HepG2 (cell line): ENCODE measurements at regions not wholly inside any gene's neighbourhood (a gene's known extent, or its start where the extent isn't known, plus 50 kb on each side); places are given as distances from the start of the nearest gene placed in this dataset.
A peak's percentile ranks its signal among the peaks of the same experiment; 100 is the strongest.

ENCODE experiments used
- ATAC-seq: fragments of 200-7000 bp; cut with Tn5 transposase; 3 replicates; pipeline ENCODE4 v1.9.1; 2020; ENCODE audit warnings: mild to moderate bottlenecking, moderate library complexity
- BruUV-seq: library from RNA; stranded (reverse); fragments of 400-500 nt; replicated peaks from 2 replicates; lab custom pipeline; 2021; lab: Mats Ljungman, UMichigan
- CTCF ChIA-PET: fragments of 300-600 bp; formaldehyde crosslinking; extraction: SDS; loops from one replicate; lab custom pipeline; 2021; ENCODE audit warnings: low total read pairs, inconsistent platforms, low intra/inter-chr PET ratio; lab: Yijun Ruan, JAX
- POLR2A ChIA-PET: fragments of 350-600 bp; sonication (Branson Sonifier 250); formaldehyde crosslinking; loops from one replicate; lab custom pipeline; 2020; ENCODE audit warnings: antibody characterized with exemption, inconsistent platforms; lab: Yijun Ruan, JAX
- DNase-seq: peaks from one replicate; pipeline ENCODE4 v3.0.0-alpha.2; 2015; ENCODE audit warnings: low spot score
- FAIRE-seq: peaks from 3 replicates; lab custom pipeline; 2011; peaks lifted over from hg19 to GRCh38; lab: Jason Lieb, UNC
- H2AFZ ChIP-seq: one replicate; pipeline ENCODE4 v1.6.1; 2011; ENCODE audit warnings: low read length, inconsistent platforms
- H3K27ac ChIP-seq: fragments of 300-600 bp; 3 replicates; pipeline ENCODE4 v1.8.0; 2011; ENCODE audit warnings: mixed run types, mild to moderate bottlenecking, mixed read lengths, low read length, inconsistent platforms; ENCODE audit not compliant: insufficient read depth; ENCODE audit errors: extremely low read length
- H3K27me3 ChIP-seq, 2 experiments: fragments of 200-600 bp in 1 of 2; 2 replicates in 1 of 2; 3 replicates in 1 of 2; pipeline versions ENCODE4 v1.6.0 to v1.8.0; 2011; ENCODE audit warnings: low read length in 2 of 2, mild to moderate bottlenecking in 2 of 2, moderate library complexity in 2 of 2, inconsistent platforms in 1 of 2; ENCODE audit not compliant: insufficient read depth in 2 of 2, control insufficient read depth in 1 of 2
- H3K36me3 ChIP-seq, 2 experiments: fragments of 200-600 bp in 1 of 2; replicated peaks in 1 of 2; 2 replicates in 1 of 2; 3 replicates in 1 of 2; pipeline versions ENCODE4 v1.5.1 to v1.8.0; 2011; ENCODE audit warnings: low read length in 2 of 2, inconsistent platforms in 1 of 2; ENCODE audit not compliant: insufficient read depth in 2 of 2, control insufficient read depth in 1 of 2
- H3K4me1 ChIP-seq: 2 replicates; pipeline ENCODE4 v1.5.1; 2012; ENCODE audit warnings: low read length, inconsistent platforms; ENCODE audit not compliant: insufficient read depth
- H3K4me2 ChIP-seq: 2 replicates; pipeline ENCODE4 v1.6.0; 2011; ENCODE audit warnings: low read depth, low read length, inconsistent platforms
- H3K4me3 ChIP-seq, 3 experiments: fragments of 200-600 bp in 1 of 3; sonication (generic), shearing (Covaris generic) in 1 of 3; replicated peaks in 1 of 3; 2 replicates each; pipeline ENCODE4 v1.5.1; 2011 to 2016; ENCODE audit warnings: low read length in 3 of 3, inconsistent platforms in 2 of 3, low read depth in 2 of 3, mild to moderate bottlenecking in 2 of 3, control low read depth in 1 of 3, mixed read lengths in 1 of 3; ENCODE audit not compliant: insufficient read depth in 1 of 3
- H3K79me2 ChIP-seq: one replicate; pipeline ENCODE4 v1.6.1; 2011; ENCODE audit warnings: low read length, inconsistent platforms; ENCODE audit not compliant: insufficient read depth
- H3K9ac ChIP-seq: 2 replicates; pipeline ENCODE4 v1.6.0; 2011; ENCODE audit warnings: mild to moderate bottlenecking, low read depth, low read length, inconsistent platforms; ENCODE audit not compliant: insufficient read depth
- H3K9me3 ChIP-seq: 2 replicates; pipeline ENCODE4 v1.5.1; 2012; ENCODE audit warnings: mild to moderate bottlenecking, low read length
- H4K20me1 ChIP-seq: 2 replicates; pipeline ENCODE4 v1.6.0; 2011; ENCODE audit warnings: inconsistent platforms, mild to moderate bottlenecking, low read length, moderate library complexity; ENCODE audit not compliant: insufficient read depth
- FOXP1 ChIP-seq, 2 experiments: fragments of 450-650 bp in 1 of 2; IDR thresholded peaks; 2 replicates each; pipeline ENCODE4 v1.6.1; 2017 to 2018; ENCODE audit warnings: antibody characterized with exemption in 1 of 2
- GPN1 ChIP-seq: sonication (generic); formaldehyde crosslinking; IDR thresholded peaks from 2 replicates; pipeline ENCODE4 v1.5.1; 2020; ENCODE audit warnings: missing genetic modification reagents, borderline replicate concordance
- HMG20B ChIP-seq: conservative IDR thresholded peaks from 2 replicates; pipeline ENCODE4 v1.6.1; 2016; ENCODE audit warnings: missing genetic modification reagents, missing compliant biosample characterization
- MAFF ChIP-seq: IDR thresholded peaks from 2 replicates; pipeline ENCODE4 v1.6.1; 2011; ENCODE audit warnings: low read depth, low read length, improper control_type of control experiment
- MAFK ChIP-seq, 2 experiments: IDR thresholded peaks in 1 of 2; conservative IDR thresholded peaks in 1 of 2; 2 replicates each; pipeline ENCODE4 v1.6.1; 2011; ENCODE audit warnings: improper control_type of control experiment in 2 of 2, low read length in 2 of 2
- MATR3 ChIP-seq: sonication (generic); formaldehyde crosslinking; IDR thresholded peaks from 2 replicates; pipeline ENCODE4 v1.4.0; 2020; ENCODE audit warnings: missing genetic modification reagents
- POLR2G ChIP-seq: fragments of 200-400 bp; formaldehyde crosslinking; IDR thresholded peaks from 2 replicates; pipeline ENCODE4 v1.6.1; 2018; ENCODE audit warnings: mild to moderate bottlenecking, low read depth, low read length, moderate library complexity
- RARA ChIP-seq: IDR thresholded peaks from 2 replicates; pipeline ENCODE4 v1.6.1; 2016; ENCODE audit warnings: missing genetic modification reagents, missing compliant biosample characterization
- SMAD1 ChIP-seq: sonication (generic); formaldehyde crosslinking; IDR thresholded peaks from 2 replicates; pipeline ENCODE4 v1.4.0; 2020; ENCODE audit warnings: missing genetic modification reagents, low read depth, mild to moderate bottlenecking, borderline replicate concordance
- SMAD3 ChIP-seq: sonication (generic); formaldehyde crosslinking; IDR thresholded peaks from 2 replicates; pipeline ENCODE4 v1.4.0; 2020; ENCODE audit warnings: missing genetic modification reagents
- ZNF614 ChIP-seq: IDR thresholded peaks from 2 replicates; pipeline ENCODE4 v1.6.1; 2018; ENCODE audit warnings: missing biosample characterization, missing genetic modification reagents, inconsistent platforms, borderline replicate concordance
- ZNF780A ChIP-seq: sonication (generic); formaldehyde crosslinking; IDR thresholded peaks from 2 replicates; pipeline ENCODE4 v1.8.0; 2022; ENCODE audit warnings: mild to moderate bottlenecking, missing genetic modification reagents, moderate library complexity
- WGBS: methylation state at CpG from one replicate; pipeline ENCODE4 v1.1.6; 2017; ENCODE audit warnings: low lambda C conversion rate; 5-methylcytosine and 5-hydroxymethylcytosine counted together
- in situ Hi-C: cut with HindIII; loops from 2 replicates; pipeline ENCODE4 v1.10.0; 2017; ENCODE audit warnings: low pct_unique_long_range_greater_than_20kb; ENCODE audit not compliant: extremely low pct_ligation_motif_present
- intact Hi-C: fragments of 100-400 bp; cut with micrococcal nuclease; formaldehyde crosslinking; loops from one replicate; pipeline ENCODE4 v1.10.0; 2022; ENCODE audit not compliant: unreplicated experiment
- TF ChIP-seq, protein P1 (sequence below): sonication (generic); formaldehyde crosslinking; IDR thresholded peaks from 2 replicates; pipeline ENCODE4 v1.8.0; 2023; ENCODE audit warnings: mild to moderate bottlenecking, missing genetic modification reagents

DNA sequence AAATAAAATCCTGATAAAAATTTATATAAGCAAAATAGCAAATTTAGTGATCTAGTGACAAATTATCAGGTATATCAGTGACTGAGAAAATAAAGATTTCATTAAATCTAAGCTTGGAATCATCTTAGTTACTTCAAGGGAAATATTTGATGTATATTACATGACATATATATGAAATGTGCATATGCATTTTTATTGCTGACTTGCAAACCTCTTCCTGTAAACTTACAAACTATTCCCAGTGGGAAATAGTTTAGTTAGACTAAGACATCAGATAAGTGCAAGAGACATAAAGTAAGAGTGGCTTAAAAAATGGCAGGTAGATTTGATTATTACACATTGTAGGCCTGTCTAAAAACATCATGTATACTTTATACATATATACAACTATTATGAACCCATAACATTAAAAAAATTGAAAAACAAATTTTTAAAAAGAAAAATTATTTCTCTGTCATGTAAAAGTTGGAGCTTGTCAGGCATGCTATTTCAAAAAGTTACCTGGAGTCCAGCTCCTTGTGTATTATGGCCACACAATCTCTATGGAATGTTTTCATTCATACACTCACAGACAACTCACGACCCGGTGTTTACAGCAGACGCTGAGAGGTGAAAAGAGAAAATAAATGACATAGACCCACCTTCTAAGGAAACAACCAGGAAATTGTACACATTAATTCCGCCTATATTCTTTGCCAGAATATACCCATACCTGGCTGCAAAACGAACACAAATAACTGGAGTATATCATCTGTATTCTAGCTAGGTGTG, 724.5 kb downstream of the SLITRK6 start (continued):
- no peak for TF ChIP-seq SMAD1 (CRISPR knock-in tag)
- TF ChIP-seq MAFF: peak; percentile 59
- TF ChIP-seq MAFK (conservative IDR thresholded peaks at IDR 0.05 in 1 of 2, IDR thresholded peaks at IDR 0.05 in 1 of 2; ENCODE audit: low read length in 2 of 2): peak; percentile 55 to 67
- TF ChIP-seq RARA (CRISPR knock-in tag): no peak

DNA sequence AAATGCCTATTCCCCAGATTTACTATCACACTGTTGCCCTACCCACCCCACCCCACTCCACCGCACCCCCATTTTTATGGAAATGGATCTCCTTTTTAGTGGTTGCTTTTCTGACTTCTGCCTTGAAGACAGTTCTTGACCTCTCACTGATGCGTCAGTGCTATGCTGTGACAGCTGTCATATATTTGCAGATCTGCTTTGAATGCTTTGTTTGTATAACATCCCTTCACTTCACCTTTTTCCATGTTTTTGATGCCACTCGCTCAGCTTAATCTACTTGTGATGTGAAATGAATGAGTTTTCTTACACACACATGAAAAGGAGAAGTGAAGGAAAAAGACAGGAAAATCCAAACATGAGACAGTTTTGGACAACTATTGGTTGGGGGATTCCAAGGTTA, 731.0 kb downstream of the SLITRK6 start:
- FAIRE-seq (no peak), ATAC-seq (no peak), DNase-seq (no peak)
- H3K9ac ChIP-seq: no peak overlapping the region
- ChIA-PET CTCF (no interaction called here), POLR2A (no interaction called here)
- WGBS: 19% methylated on average over 3 of the region's 3 CpGs
- no peaks in the 10 kb centered on the region for H4K20me1 ChIP-seq
- H3K9me3 ChIP-seq: no peaks in the 10 kb centered on the region
- no peak overlapping the region for H3K4me3 ChIP-seq
- no peak overlapping the region for H3K27ac ChIP-seq
- H2AFZ ChIP-seq: no peak overlapping the region
- intact Hi-C loops: no loop called here
- H3K36me3 ChIP-seq: no peaks in the 10 kb centered on the region
- no TSS peak for BruUV-seq
- H3K27me3 ChIP-seq: no peaks in the 10 kb centered on the region
- H3K4me1 ChIP-seq: no peaks in the 10 kb centered on the region
- H3K4me2 ChIP-seq: no peak overlapping the region
- H3K79me2 ChIP-seq: no peaks in the 10 kb centered on the region
- TF ChIP-seq GPN1 (CRISPR knock-in tag) (no peak), HMG20B (CRISPR knock-in tag) (no peak)
- in situ Hi-C loops: no loop called here

DNA sequence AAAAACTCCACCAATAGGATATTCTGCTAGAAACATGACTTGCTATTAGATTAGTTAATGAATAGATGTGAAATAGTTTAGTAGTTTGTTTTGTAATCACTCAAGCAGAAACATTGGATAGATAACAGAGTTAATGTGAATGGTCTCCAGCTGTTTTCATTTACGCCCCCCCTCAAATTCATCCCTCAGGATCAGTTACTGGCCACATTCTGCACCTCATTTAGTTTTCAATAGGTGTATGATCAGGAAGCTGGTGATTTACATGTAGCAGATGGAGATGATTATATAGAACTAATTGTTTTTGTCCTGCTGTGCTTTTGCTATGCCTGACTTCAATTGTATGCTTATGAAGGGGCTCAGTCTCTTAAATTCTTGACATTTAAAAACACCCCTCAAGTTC, 759.0 kb downstream of the SLITRK6 start:
- H3K27ac ChIP-seq: no peak overlapping the region
- DNase-seq: no peak
- 5% methylated on average over 1 of the region's 1 CpG for WGBS
- no peaks in the 10 kb centered on the region for H3K79me2 ChIP-seq
- in situ Hi-C loops: no loop called here
- H3K4me3 ChIP-seq: no peak overlapping the region
- ATAC-seq: no peak
- intact Hi-C loops: no loop called here
- ChIA-PET CTCF (no interaction called here), POLR2A (no interaction called here)
- H3K4me2 ChIP-seq: no peak overlapping the region
- H3K4me1 ChIP-seq: no peaks in the 10 kb centered on the region
- no TSS peak for BruUV-seq
- H2AFZ ChIP-seq: no peak overlapping the region
- H3K27me3 ChIP-seq: no peaks in the 10 kb centered on the region; a peak in 1 of 5 replicates
- no peaks in the 10 kb centered on the region for H3K9me3 ChIP-seq
- no peaks in the 10 kb centered on the region for H3K36me3 ChIP-seq
- FAIRE-seq: no peak
- H3K9ac ChIP-seq: no peak overlapping the region
- TF ChIP-seq POLR2G: no peak
- TF ChIP-seq FOXP1 (IDR thresholded peaks at IDR 0.05): no peak
- no peak for TF ChIP-seq FOXP1 (CRISPR knock-in tag; IDR thresholded peaks at IDR 0.05)
- no peak for TF ChIP-seq ZNF614
- no peak for TF ChIP-seq SMAD3
- TF ChIP-seq, protein P1, sequence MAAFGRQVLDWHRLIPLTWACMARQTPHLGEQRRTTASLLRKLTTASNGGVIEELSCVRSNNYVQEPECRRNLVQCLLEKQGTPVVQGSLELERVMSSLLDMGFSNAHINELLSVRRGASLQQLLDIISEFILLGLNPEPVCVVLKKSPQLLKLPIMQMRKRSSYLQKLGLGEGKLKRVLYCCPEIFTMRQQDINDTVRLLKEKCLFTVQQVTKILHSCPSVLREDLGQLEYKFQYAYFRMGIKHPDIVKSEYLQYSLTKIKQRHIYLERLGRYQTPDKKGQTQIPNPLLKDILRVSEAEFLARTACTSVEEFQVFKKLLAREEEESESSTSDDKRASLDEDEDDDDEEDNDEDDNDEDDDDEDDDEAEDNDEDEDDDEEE (CRISPR knock-in tag): no peak
- no peak for TF ChIP-seq ZNF780A (CRISPR knock-in tag)
- TF ChIP-seq MATR3 (CRISPR knock-in tag): no peak
- H4K20me1 ChIP-seq: no peaks in the 10 kb centered on the region
